HCT116 (cell line): ENCODE measurements at regions not wholly inside any gene's neighbourhood (a gene's known extent, or its start where the extent isn't known, plus 50 kb on each side); places are given as distances from the start of the nearest gene placed in this dataset.

Source experiments
- ATAC-seq: fragments of 200-7000 bp; cut with Tn5 transposase; 2 replicates; pipeline ENCODE4 v1.9.1; 2020; ENCODE audit warnings: mild to moderate bottlenecking, moderate library complexity
- BruUV-seq: library from RNA; stranded (reverse); fragments of 400-500 nt; replicated peaks from 2 replicates; lab custom pipeline; 2021; lab: Mats Ljungman, UMichigan
- CTCF ChIA-PET: fragments of 300-600 bp; sonication (Branson Sonifier 250); formaldehyde crosslinking; loops from one replicate; lab custom pipeline; 2021; ENCODE audit warnings: antibody characterized with exemption; lab: Charles Lee
- POLR2A ChIA-PET: fragments of 300-600, 350-600 bp; sonication (Branson Sonifier 250); formaldehyde crosslinking; loops from one replicate; lab custom pipeline; 2021; ENCODE audit warnings: antibody characterized with exemption; lab: Charles Lee
- RAD21 ChIA-PET, 2 experiments: fragments of 300-600 bp; sonication (Branson Sonifier 250); formaldehyde crosslinking; loops; one replicate each; lab custom pipeline; 2023; ENCODE audit warnings: low total read pairs in 2 of 2; ENCODE audit not compliant: uncharacterized antibody in 2 of 2, unreplicated experiment in 2 of 2, low non-redundant PET in 1 of 2; lab: Charles Lee
- DNase-seq: peaks from one replicate; pipeline ENCODE4 v3.0.0-alpha.2; 2010; ENCODE audit warnings: low read depth, low spot score
- H2AFZ ChIP-seq: fragments of 200-600 bp; shearing (Covaris generic), sonication (generic); 2 replicates; pipeline ENCODE4 v1.6.1; 2017; ENCODE audit warnings: low read depth, mixed run types, mixed read lengths, antibody characterized with exemption, low read length; ENCODE audit not compliant: poor library complexity, severe bottlenecking
- H3K27ac ChIP-seq: 2 replicates; pipeline ENCODE4 v1.5.1; 2012; ENCODE audit warnings: low read depth, low read length
- H3K27me3 ChIP-seq: fragments of 200-600 bp; sonication (generic); 2 replicates; pipeline ENCODE4 v1.6.1; 2016; ENCODE audit warnings: mixed run types, low read length, mixed read lengths; ENCODE audit not compliant: insufficient read depth
- H3K36me3 ChIP-seq, 2 experiments: fragments of 200-500 bp in 1 of 2; fragments of 200-600 bp in 1 of 2; sonication (Bioruptor generic) in 1 of 2; sonication (generic) in 1 of 2; 2 replicates each; pipeline versions ENCODE4 v1.5.1 to v1.6.1; 2014 to 2016; ENCODE audit warnings: low read length in 2 of 2, inconsistent platforms in 1 of 2, mixed read lengths in 1 of 2, mixed run types in 1 of 2; ENCODE audit not compliant: insufficient read depth in 2 of 2, control insufficient read depth in 1 of 2
- H3K4me1 ChIP-seq, 2 experiments: fragments of 200-600 bp in 1 of 2; sonication (generic) in 1 of 2; 2 replicates each; pipeline versions ENCODE4 v1.5.1 to v1.6.1; 2012 to 2017; ENCODE audit warnings: low read length in 2 of 2, inconsistent platforms in 1 of 2, mild to moderate bottlenecking in 1 of 2, mixed read lengths in 1 of 2, mixed run types in 1 of 2, moderate library complexity in 1 of 2; ENCODE audit not compliant: insufficient read depth in 2 of 2, control insufficient read depth in 1 of 2
- H3K4me2 ChIP-seq: fragments of 200-600 bp; sonication (generic); 2 replicates; pipeline ENCODE4 v1.6.1; 2017; ENCODE audit warnings: mixed run types, low read length, mixed read lengths
- H3K4me3 ChIP-seq, 2 experiments: fragments of 200-600 bp in 1 of 2; sonication (generic) in 1 of 2; replicated peaks in 1 of 2; 2 replicates each; pipeline ENCODE4 v1.5.1; 2011 to 2016; ENCODE audit warnings: low read length in 2 of 2, control low read depth in 1 of 2, low read depth in 1 of 2, mild to moderate bottlenecking in 1 of 2, mixed read lengths in 1 of 2, mixed run types in 1 of 2
- H3K79me2 ChIP-seq: fragments of 200-600 bp; sonication (generic); 2 replicates; pipeline ENCODE4 v1.6.1; 2017; ENCODE audit warnings: mild to moderate bottlenecking, mixed run types, low read length, moderate library complexity, mixed read lengths; ENCODE audit not compliant: insufficient read depth
- H3K9ac ChIP-seq: fragments of 200-600 bp; sonication (generic); 2 replicates; pipeline ENCODE4 v1.6.1; 2016; ENCODE audit warnings: low read length, mixed read lengths
- H3K9me2 ChIP-seq: fragments of 200-600 bp; sonication (generic), shearing (Covaris generic); 2 replicates; pipeline ENCODE4 v1.6.1; 2017; ENCODE audit warnings: mixed run types, mild to moderate bottlenecking, moderate library complexity; ENCODE audit not compliant: insufficient read depth
- H3K9me3 ChIP-seq, 2 experiments: fragments of 200-500 bp in 1 of 2; fragments of 200-600 bp in 1 of 2; sonication (Bioruptor generic) in 1 of 2; sonication (generic) in 1 of 2; 2 replicates each; pipeline ENCODE4 v1.6.1; 2014 to 2017; ENCODE audit warnings: low read length in 2 of 2, mixed read lengths in 2 of 2, inconsistent platforms in 1 of 2, low read depth in 1 of 2, mild to moderate bottlenecking in 1 of 2, mixed run types in 1 of 2, moderate library complexity in 1 of 2; ENCODE audit not compliant: control insufficient read depth in 1 of 2, insufficient read depth in 1 of 2
- H4K20me1 ChIP-seq: fragments of 200-600 bp; sonication (generic), shearing (Covaris generic); 2 replicates; pipeline ENCODE4 v1.6.1; 2017; ENCODE audit warnings: mixed run types, mild to moderate bottlenecking, moderate library complexity; ENCODE audit not compliant: insufficient read depth
- CBX3 ChIP-seq: IDR thresholded peaks from 2 replicates; pipeline ENCODE4 v1.6.1; 2012; ENCODE audit warnings: low read depth
- CEBPB ChIP-seq: IDR thresholded peaks from 2 replicates; pipeline ENCODE4 v1.6.1; 2012; ENCODE audit warnings: low read depth
- EGR1 ChIP-seq: IDR thresholded peaks from 2 replicates; pipeline ENCODE4 v1.6.1; 2012; ENCODE audit warnings: low read depth
- EZH2 ChIP-seq: fragments of 200-600 bp; sonication (generic); IDR thresholded peaks from 2 replicates; pipeline ENCODE4 v1.6.1; 2017; ENCODE audit warnings: antibody characterized with exemption, mixed run types
- EZH2phosphoT487 ChIP-seq: fragments of 200-600 bp; IDR thresholded peaks from 2 replicates; pipeline ENCODE4 v1.6.1; 2018; ENCODE audit warnings: antibody characterized with exemption, borderline replicate concordance
- POLR2AphosphoS5 ChIP-seq: IDR thresholded peaks from 2 replicates; pipeline ENCODE4 v1.6.1; 2011; ENCODE audit warnings: mild to moderate bottlenecking, low read depth, low read length, moderate library complexity
- RAD21 ChIP-seq: IDR thresholded peaks from 2 replicates; pipeline ENCODE4 v1.6.1; 2012; ENCODE audit warnings: low read depth, mild to moderate bottlenecking
- REST ChIP-seq: IDR thresholded peaks from 2 replicates; pipeline ENCODE4 v1.6.1; 2012; ENCODE audit warnings: low read depth
- SIN3A ChIP-seq: IDR thresholded peaks from 2 replicates; pipeline ENCODE4 v1.6.1; 2012; ENCODE audit warnings: low read depth
- SRF ChIP-seq: IDR thresholded peaks from 2 replicates; pipeline ENCODE4 v1.6.1; 2012; ENCODE audit warnings: low read depth
- YY1 ChIP-seq: IDR thresholded peaks from 2 replicates; pipeline ENCODE4 v1.6.1; 2011; ENCODE audit warnings: low read length, low read depth, moderate library complexity, mild to moderate bottlenecking; ENCODE audit not compliant: insufficient replicate concordance; ENCODE audit errors: extremely low read depth
- ZBTB33 ChIP-seq: IDR thresholded peaks from 2 replicates; pipeline ENCODE4 v1.6.1; 2011; ENCODE audit warnings: mild to moderate bottlenecking, low read length, moderate library complexity; ENCODE audit not compliant: insufficient replicate concordance; ENCODE audit errors: extremely low read depth
- ZNF274 ChIP-seq: fragments of 200-500 bp; sonication (Bioruptor generic); IDR thresholded peaks from 2 replicates; pipeline ENCODE4 v1.6.1; 2014; ENCODE audit warnings: mild to moderate bottlenecking, low read depth, low read length, inconsistent platforms
- intact Hi-C: fragments of 100-400 bp; cut with micrococcal nuclease; formaldehyde crosslinking; loops from 2 replicates; pipeline ENCODE4 v1.10.0; 2022

GRCh38 chr16:80279656-80280055 is 261.1 kb upstream of the DYNLRB2 start:
- Histone ChIP-seq H3K4me2 (no peak overlapping the region), H4K20me1 (no peaks in the 10 kb centered on the region), H3K27ac (no peak overlapping the region), H2AFZ (no peak overlapping the region), H3K9me2 (no peaks in the 10 kb centered on the region), H3K4me1 (no peaks in the 10 kb centered on the region), H3K9ac (no peak overlapping the region), H3K36me3 (no peaks in the 10 kb centered on the region), H3K9me3 (peaks cover 59 to 64% of the 10 kb centered on the region in 2 experiments; a peak in 3 of 4 replicates), H3K4me3 (no peak overlapping the region), H3K27me3 (no peaks in the 10 kb centered on the region), H3K79me2 (no peaks in the 10 kb centered on the region)
- BruUV-seq = no TSS peak
- POLR2A ChIA-PET = no interaction called here
- no peak for TF ChIP-seq CEBPB
- no peak for TF ChIP-seq YY1
- TF ChIP-seq SRF = no peak
- DNase-seq (no peak), ATAC-seq (no peak)
- CTCF ChIA-PET = no interaction called here
- RAD21 ChIA-PET = no interaction called here
- intact Hi-C loops = no loop called here

- Histone ChIP-seq H3K9ac (no peak overlapping the region), H3K9me3 (peaks cover 48 to 72% of the 10 kb centered on the region in 2 experiments; a peak in 3 of 4 replicates), H3K27me3 (no peaks in the 10 kb centered on the region), H3K79me2 (no peaks in the 10 kb centered on the region), H3K27ac (no peak overlapping the region), H3K4me1 (no peaks in the 10 kb centered on the region), H3K36me3 (no peaks in the 10 kb centered on the region), H2AFZ (no peak overlapping the region), H3K4me3 (no peak overlapping the region), H3K9me2 (no peaks in the 10 kb centered on the region), H4K20me1 (no peaks in the 10 kb centered on the region), H3K4me2 (no peak overlapping the region)
- intact Hi-C loops = no loop called here
- POLR2A ChIA-PET = no interaction called here
- RAD21 ChIA-PET = interaction anchor here in 1 of 2 experiments (0.5 kb wide), 1 partner anchor 1497 kb away, joined by 3 read pairs; no protein-coding TSS in a partner anchor
- BruUV-seq = no TSS peak
- ATAC-seq (no peak), DNase-seq (no peak)
- CTCF ChIA-PET = no interaction called here
- no peak for TF ChIP-seq EGR1
- TF ChIP-seq CBX3 = no peak
- TF ChIP-seq EZH2phosphoT487 = no peak
- TF ChIP-seq CEBPB = no peak
- TF ChIP-seq SIN3A = no peak
- TF ChIP-seq ZNF274 = no peak
- TF ChIP-seq POLR2AphosphoS5 = no peak
- no peak for TF ChIP-seq RAD21
- TF ChIP-seq ZBTB33 = no peak
- TF ChIP-seq EZH2 = no peak
- no peak for TF ChIP-seq REST
- no peak for TF ChIP-seq YY1
Measured at GRCh38 chr16:80277182-80277581, 263.6 kb upstream of the DYNLRB2 start.
